Kidney epithelial cell (primary cell): ENCODE measurements at regions not wholly inside any gene's neighbourhood (a gene's known extent, or its start where the extent isn't known, plus 50 kb on each side); places are given as distances from the start of the nearest gene placed in this dataset.
"Not testable (repeated sequence)": the region's sequence is repeated elsewhere in the genome, so short reads cannot be mapped to it uniquely, and the experiment has no call there.

Source experiments
- DNase-seq: peaks from one replicate; pipeline ENCODE4 v3.0.0-alpha.2; 2010; ENCODE audit warnings: low read depth
- H3K27me3 ChIP-seq: 2 replicates; pipeline ENCODE4 v1.6.0; 2011; ENCODE audit warnings: low read length; ENCODE audit not compliant: control insufficient read depth, insufficient read depth
- H3K36me3 ChIP-seq: 2 replicates; pipeline ENCODE4 v1.5.1; 2011; ENCODE audit warnings: low read length; ENCODE audit not compliant: control insufficient read depth, insufficient read depth
- H3K4me3 ChIP-seq: 2 replicates; pipeline ENCODE4 v1.5.1; 2011; ENCODE audit warnings: low read depth, mild to moderate bottlenecking, control low read depth, low read length
- CTCF ChIP-seq: IDR thresholded peaks from 2 replicates; pipeline ENCODE4 v1.5.1; 2011; ENCODE audit warnings: mild to moderate bottlenecking, moderate library complexity, low read length, control low read depth, inconsistent platforms; ENCODE audit not compliant: insufficient read depth, poor library complexity, severe bottlenecking

GRCh38 chr6:27800731-27801373, 111.3 kb downstream of the OR2B2 start:
- TF ChIP-seq CTCF = no peak
- Histone ChIP-seq H3K4me3 (no peak overlapping the region), H3K27me3 (no peaks in the 10 kb centered on the region), H3K36me3 (no peaks in the 10 kb centered on the region)
- DNase-seq = no peak

GRCh38 chr6:27797960-27798359, 114.2 kb downstream of the OR2B2 start:
- DNase-seq = no peak
- Histone ChIP-seq H3K4me3 (no peak overlapping the region), H3K27me3 (no peaks in the 10 kb centered on the region), H3K36me3 (no peaks in the 10 kb centered on the region)
- TF ChIP-seq CTCF = no peak

GRCh38 chr6:27796736-27797481, 115.3 kb downstream of the OR2B2 start:
- not testable (repeated sequence) for H3K36me3 ChIP-seq, DNase-seq, H3K4me3 ChIP-seq, H3K27me3 ChIP-seq

DNA sequence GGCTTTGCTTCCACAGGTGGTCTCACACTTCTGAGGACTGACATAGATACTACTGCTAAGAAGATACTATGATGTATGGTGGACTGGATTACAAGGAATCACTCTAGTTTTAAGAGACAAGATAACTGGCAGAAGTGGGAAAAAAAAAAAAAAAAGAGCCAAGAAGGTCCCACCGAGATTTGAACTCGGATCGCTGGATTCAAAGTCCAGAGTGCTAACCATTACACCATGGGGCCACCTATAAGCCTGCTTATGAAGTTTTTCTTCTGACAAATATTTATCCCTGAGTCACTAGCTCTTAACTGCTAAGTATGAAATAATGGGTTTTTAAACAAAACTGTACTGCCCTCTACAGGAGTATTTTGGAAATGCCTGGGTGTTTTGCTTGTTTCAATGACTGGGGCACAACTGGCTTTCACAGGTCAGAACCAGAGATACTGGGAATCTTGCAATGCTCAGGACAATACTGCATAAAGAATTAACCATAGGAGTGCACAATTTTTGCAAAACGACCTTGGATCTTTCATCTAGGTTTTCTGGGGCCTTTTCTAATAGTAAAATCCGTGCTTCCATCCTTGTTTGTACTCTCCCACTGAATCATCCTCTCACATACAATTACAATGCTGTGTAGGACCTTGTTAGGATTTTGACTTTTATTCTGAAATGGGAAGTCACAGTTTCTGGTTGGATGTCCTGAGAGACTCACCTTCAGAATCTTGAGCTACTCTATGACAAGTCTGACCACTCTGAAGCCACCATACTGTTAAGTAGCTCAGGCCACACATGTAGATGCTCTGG, 116.3 kb downstream of the OR2B2 start:
- Histone ChIP-seq H3K4me3 (no peak overlapping the region), H3K36me3 (no peaks in the 10 kb centered on the region), H3K27me3 (no peaks in the 10 kb centered on the region)
- TF ChIP-seq CTCF = peak; percentile 67
- DNase-seq = no peak

DNA sequence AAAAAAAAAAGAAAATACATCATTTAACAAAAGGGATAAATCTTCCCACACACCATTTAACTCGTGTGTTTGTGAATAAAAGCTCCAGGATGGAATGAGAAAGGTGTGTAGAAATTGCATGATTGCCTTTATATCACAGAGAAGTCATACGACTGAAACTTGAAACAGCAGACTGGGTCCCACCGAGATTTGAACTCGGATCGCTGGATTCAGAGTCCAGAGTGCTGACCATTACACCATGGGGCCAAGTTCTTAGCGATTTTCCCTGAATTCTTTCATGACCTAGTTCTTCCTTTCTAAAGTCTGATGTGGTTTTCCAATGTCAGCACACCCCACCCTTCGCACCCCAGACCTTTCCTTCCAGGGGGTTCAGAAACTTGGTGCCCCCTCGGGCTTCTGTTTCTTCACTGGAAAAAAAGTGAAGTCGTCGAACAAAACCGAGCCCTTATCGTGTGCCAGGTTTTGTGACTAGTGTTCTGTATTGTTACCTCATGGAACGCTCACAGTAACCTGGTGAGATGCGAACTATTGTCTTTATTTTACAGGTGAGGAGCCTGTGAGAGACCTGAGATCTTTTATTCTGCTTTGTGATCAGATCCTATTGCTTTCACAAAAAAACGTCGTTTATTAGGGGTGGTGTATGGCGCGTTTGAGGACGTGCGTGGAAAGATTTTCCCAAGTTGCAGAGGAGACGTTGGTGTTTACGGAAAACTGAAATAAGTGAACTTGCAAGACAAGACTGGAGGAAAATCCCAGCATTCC, 120.8 kb downstream of the OR2B2 start:
- peak overlapping the region; percentile 54 for H3K4me3 ChIP-seq
- TF ChIP-seq CTCF = no peak
- H3K27me3 ChIP-seq = no peaks in the 10 kb centered on the region
- H3K36me3 ChIP-seq = no peaks in the 10 kb centered on the region
- no peak for DNase-seq

GRCh38 chr6:27788376-27788775, 123.8 kb downstream of the OR2B2 start:
- H3K27me3 ChIP-seq, H3K4me3 ChIP-seq: not testable (repeated sequence)

More at GRCh38 chr6:27788376-27788775, 123.8 kb downstream of the OR2B2 start:
- DNase-seq, H3K36me3 ChIP-seq: not testable (repeated sequence)
